GM13976 (cell line): ENCODE measurements at regions not wholly inside any gene's neighbourhood (a gene's known extent, or its start where the extent isn't known, plus 50 kb on each side); places are given as distances from the start of the nearest gene placed in this dataset.

Experiments used
- DNase-seq: peaks from one replicate; pipeline ENCODE4 v3.0.0; 2012; ENCODE audit warnings: low spot score
- CTCF ChIP-seq: IDR thresholded peaks from 2 replicates; pipeline ENCODE4 v1.5.1; 2012; ENCODE audit warnings: borderline replicate concordance, mild to moderate bottlenecking; ENCODE audit not compliant: insufficient read depth; ENCODE audit errors: extremely low read depth, missing control alignments, control extremely low read depth
- in situ Hi-C: fragments of 300-500 bp; cut with MboI; formaldehyde crosslinking; loops from one replicate; pipeline ENCODE4 v1.12.0; 2022; ENCODE audit warnings: low sequenced_read_pairs, mixed read lengths, inconsistent platforms; ENCODE audit not compliant: unreplicated experiment

DNA sequence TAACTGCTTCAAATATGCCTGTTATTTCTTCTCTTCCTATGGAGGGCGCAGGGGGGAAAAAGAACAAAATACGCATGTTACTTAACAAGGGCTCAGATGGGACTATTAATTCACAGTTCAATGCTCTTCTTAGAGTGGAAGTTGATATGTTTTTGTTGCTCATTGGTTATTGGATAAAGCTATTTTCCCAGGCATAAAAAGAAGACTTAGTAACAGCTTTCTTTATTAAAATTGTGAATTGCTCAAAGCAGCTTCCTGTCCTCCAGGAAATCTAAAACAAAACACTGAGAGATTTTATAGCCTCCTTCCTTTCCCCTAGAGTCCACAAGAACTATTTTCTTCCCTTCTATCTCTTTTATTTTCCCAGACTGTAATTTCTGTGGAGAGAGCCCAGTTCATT lies 180.8 kb downstream of the SH3BP4 start:
- TF ChIP-seq CTCF: no peak
- in situ Hi-C loops: loop anchor here (10.0 to 25.0 kb wide), 2 partner anchors 452 to 605 kb away; no protein-coding TSS in a partner anchor
- no peak for DNase-seq

DNA sequence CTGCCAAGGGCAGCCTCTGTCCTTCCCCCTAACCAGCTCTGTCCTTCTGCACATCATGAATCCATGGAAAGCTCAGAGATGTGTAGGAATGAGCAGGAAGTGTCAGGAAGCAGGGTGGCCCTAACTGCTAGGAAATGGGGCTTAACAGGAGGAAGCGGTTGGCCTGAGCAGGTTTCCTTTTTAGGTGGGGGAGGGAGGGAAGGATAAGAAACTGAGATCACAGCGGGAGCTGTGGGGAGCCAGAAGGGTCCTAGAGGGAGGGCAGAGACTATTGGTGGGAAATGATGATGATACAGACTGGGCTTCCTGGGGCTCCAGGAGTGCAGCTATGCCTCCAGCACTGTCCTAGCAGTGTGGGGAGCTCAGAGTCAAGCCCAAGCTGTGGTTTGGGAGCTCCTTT lies 182.0 kb downstream of the SH3BP4 start:
- in situ Hi-C loops: loop anchor here (10.0 to 25.0 kb wide), 2 partner anchors 451 to 603 kb away; no protein-coding TSS in a partner anchor
- no peak for TF ChIP-seq CTCF
- DNase-seq: no peak

- no peak for TF ChIP-seq CTCF
- in situ Hi-C loops: loop anchor here (10.0 to 25.0 kb wide), 2 partner anchors 450 to 603 kb away; no protein-coding TSS in a partner anchor
- no peak for DNase-seq
Observed at GRCh38 chr2:235134420-235134819, 182.6 kb downstream of the SH3BP4 start.

DNA sequence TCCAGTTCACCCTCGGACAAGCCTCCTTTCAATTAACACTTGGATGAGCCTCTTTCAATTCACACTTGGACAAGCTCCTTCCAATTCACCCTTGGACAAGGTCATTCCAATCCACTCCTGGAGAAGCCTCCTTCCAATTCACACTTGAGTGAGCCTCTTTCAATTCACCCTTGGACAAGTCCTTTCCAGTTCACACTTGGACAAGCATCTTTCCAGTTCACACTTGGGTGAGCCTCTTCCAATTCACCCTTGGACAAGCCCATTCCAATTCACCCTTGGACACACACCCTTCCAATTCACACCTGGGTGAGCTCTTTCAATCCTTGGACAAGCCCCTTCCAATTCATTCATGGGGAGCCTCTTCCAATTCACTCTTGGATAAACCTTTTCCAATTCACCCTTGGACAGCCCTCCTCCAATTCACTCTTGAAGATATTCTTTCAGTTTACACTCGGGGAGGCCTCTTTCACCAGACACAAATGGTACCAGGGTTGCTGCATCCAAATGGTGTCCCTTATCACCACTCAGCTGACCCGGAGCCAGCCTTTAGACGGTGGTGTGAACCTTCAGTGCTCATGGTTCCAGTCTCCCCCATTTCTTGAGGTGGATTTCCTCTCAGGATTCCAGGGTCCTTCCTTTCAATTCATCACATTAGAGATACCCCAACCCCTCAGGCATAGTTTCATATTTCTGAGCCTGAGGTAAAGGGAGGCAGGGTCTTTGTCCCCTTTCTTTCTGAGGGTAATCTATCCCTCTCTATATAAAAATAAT lies 183.6 kb downstream of the SH3BP4 start:
- in situ Hi-C loops: loop anchor here (10.0 to 25.0 kb wide), 2 partner anchors 449 to 602 kb away; no protein-coding TSS in a partner anchor
- no peak for DNase-seq
- no peak for TF ChIP-seq CTCF

DNA sequence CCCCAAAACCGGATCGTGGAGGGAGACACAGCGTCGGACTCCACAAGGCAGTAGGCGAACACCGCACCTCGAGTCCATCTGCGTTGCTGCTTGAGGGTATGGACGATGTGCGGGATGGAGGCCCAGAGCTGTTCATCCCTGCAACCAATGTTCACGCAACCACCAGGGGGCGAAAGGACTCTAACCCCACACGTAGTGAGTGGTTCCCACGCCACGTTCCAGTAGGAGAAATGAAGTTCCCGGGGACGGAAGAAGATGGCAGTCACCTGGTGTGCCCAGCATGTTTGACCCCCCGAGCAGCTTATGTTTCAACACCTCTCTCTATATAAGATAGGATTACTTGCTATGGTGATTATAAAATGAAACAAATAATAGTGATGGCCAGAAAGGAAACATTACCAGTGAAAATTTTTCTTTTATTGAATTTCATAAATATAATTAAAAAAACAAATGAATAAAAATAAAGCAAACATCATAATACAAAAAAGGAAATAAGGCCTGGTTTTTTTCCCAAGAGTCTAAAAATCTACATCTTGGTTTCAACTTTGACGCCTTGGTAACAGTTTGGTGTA lies 184.3 kb downstream of the SH3BP4 start:
- TF ChIP-seq CTCF: peak; percentile 54
- peak; percentile 57 for DNase-seq
- in situ Hi-C loops: loop anchor here (10.0 to 25.0 kb wide), 2 partner anchors 449 to 601 kb away; no protein-coding TSS in a partner anchor

GRCh38 chr2:235138339-235138738 lies 186.5 kb downstream of the SH3BP4 start:
- DNase-seq: no peak
- in situ Hi-C loops: loop anchor here (10.0 to 25.0 kb wide), 2 partner anchors 446 to 599 kb away; no protein-coding TSS in a partner anchor
- TF ChIP-seq CTCF: no peak
